Activated B cell treated with CpG ODN at 0.5 μM for 24 hours (primary cell): ENCODE measurements at regions not wholly inside any gene's neighbourhood (a gene's known extent, or its start where the extent isn't known, plus 50 kb on each side); places are given as distances from the start of the nearest gene placed in this dataset.

Experiments used
- ATAC-seq: fragments of 200-7000 bp; cut with Tn5 transposase; one replicate; pipeline ENCODE4 v1.10.0; 2021; ENCODE audit warnings: low read depth, mild to moderate bottlenecking, moderate library complexity
- CTCF ChIA-PET: fragments of 350-600 bp; sonication (Branson Sonifier 250); formaldehyde crosslinking; loops from one replicate; lab custom pipeline; 2021; ENCODE audit warnings: antibody characterized with exemption; lab: Charles Lee
- POLR2A ChIA-PET: fragments of 350-600 bp; sonication (Branson Sonifier 250); formaldehyde crosslinking; loops from one replicate; lab custom pipeline; 2021; ENCODE audit warnings: antibody characterized with exemption; lab: Charles Lee
- DNase-seq: peaks from one replicate; pipeline ENCODE4 v3.0.0; 2022
- H3K27ac Mint-ChIP-seq: one replicate; pipeline ENCODE4 v1.8.0; 2020; ENCODE audit warnings: mixed read lengths
- H3K27me3 Mint-ChIP-seq: one replicate; pipeline ENCODE4 v1.8.0; 2021; ENCODE audit warnings: mixed read lengths
- H3K36me3 Mint-ChIP-seq: one replicate; pipeline ENCODE4 v1.8.0; 2021; ENCODE audit warnings: low read depth, mixed read lengths
- H3K4me1 Mint-ChIP-seq: one replicate; pipeline ENCODE4 v1.8.0; 2021; ENCODE audit warnings: mixed read lengths
- H3K4me3 Mint-ChIP-seq: one replicate; pipeline ENCODE4 v1.8.0; 2020; ENCODE audit warnings: mild to moderate bottlenecking, mixed read lengths
- H3K9me3 Mint-ChIP-seq: one replicate; pipeline ENCODE4 v1.8.0; 2020; ENCODE audit warnings: mixed read lengths
- CTCF ChIP-seq: fragments of 200-600 bp; IDR thresholded peaks from one replicate; pipeline ENCODE4 v1.8.0; 2022; ENCODE audit warnings: antibody characterized with exemption, mild to moderate bottlenecking
- intact Hi-C: fragments of 100-400 bp; cut with micrococcal nuclease; formaldehyde crosslinking; loops from one replicate; pipeline ENCODE4 v1.15.1; 2024

GRCh38 chr10:83287374-83287773, 851.9 kb upstream of the GHITM start:
- H3K27me3 Mint-ChIP-seq: no peaks in the 10 kb centered on the region
- ChIA-PET POLR2A (no interaction called here), CTCF (no interaction called here)
- H3K27ac Mint-ChIP-seq: no peak overlapping the region
- intact Hi-C loops: no loop called here
- H3K4me3 Mint-ChIP-seq: no peak overlapping the region
- DNase-seq (no peak), ATAC-seq (no peak)
- TF ChIP-seq CTCF: no peak
- peaks cover 5% of the 10 kb centered on the region for H3K9me3 Mint-ChIP-seq
- no peaks in the 10 kb centered on the region for H3K4me1 Mint-ChIP-seq
- no peaks in the 10 kb centered on the region for H3K36me3 Mint-ChIP-seq

GRCh38 chr10:83289373-83289772, 849.9 kb upstream of the GHITM start:
- Mint-ChIP-seq H3K9me3 (peaks cover 7% of the 10 kb centered on the region), H3K4me3 (no peak overlapping the region), H3K27me3 (no peaks in the 10 kb centered on the region), H3K36me3 (no peaks in the 10 kb centered on the region), H3K4me1 (no peaks in the 10 kb centered on the region), H3K27ac (no peak overlapping the region)
- intact Hi-C loops: no loop called here
- no peak for DNase-seq
- TF ChIP-seq CTCF: no peak
- no peak for ATAC-seq
- ChIA-PET CTCF (no interaction called here), POLR2A (no interaction called here)

- DNase-seq: no peak
- H3K36me3 Mint-ChIP-seq: no peaks in the 10 kb centered on the region
- H3K27ac Mint-ChIP-seq: no peak overlapping the region
- H3K4me3 Mint-ChIP-seq: no peak overlapping the region
- H3K9me3 Mint-ChIP-seq: peaks cover 7% of the 10 kb centered on the region
- H3K4me1 Mint-ChIP-seq: no peaks in the 10 kb centered on the region
- H3K27me3 Mint-ChIP-seq: no peaks in the 10 kb centered on the region
- intact Hi-C loops: no loop called here
- ATAC-seq: no peak
- CTCF ChIA-PET: no interaction called here
- no peak for TF ChIP-seq CTCF
- POLR2A ChIA-PET: no interaction called here
Observed at GRCh38 chr10:83289948-83290347, 849.4 kb upstream of the GHITM start.

GRCh38 chr10:83301732-83302131, 837.6 kb upstream of the GHITM start:
- no peak overlapping the region for H3K4me3 Mint-ChIP-seq
- H3K4me1 Mint-ChIP-seq: no peaks in the 10 kb centered on the region
- no peaks in the 10 kb centered on the region for H3K27me3 Mint-ChIP-seq
- intact Hi-C loops: no loop called here
- no peak overlapping the region for H3K27ac Mint-ChIP-seq
- peaks cover 12% of the 10 kb centered on the region for H3K9me3 Mint-ChIP-seq
- ATAC-seq: no peak
- CTCF ChIA-PET: no interaction called here
- POLR2A ChIA-PET: no interaction called here
- H3K36me3 Mint-ChIP-seq: no peaks in the 10 kb centered on the region
- no peak for DNase-seq
- no peak for TF ChIP-seq CTCF

GRCh38 chr10:83302623-83303022, 836.7 kb upstream of the GHITM start:
- Mint-ChIP-seq H3K27ac (no peak overlapping the region), H3K4me3 (no peak overlapping the region), H3K4me1 (no peaks in the 10 kb centered on the region), H3K36me3 (no peaks in the 10 kb centered on the region), H3K9me3 (peaks cover 10% of the 10 kb centered on the region), H3K27me3 (no peaks in the 10 kb centered on the region)
- ATAC-seq: no peak
- DNase-seq: no peak
- intact Hi-C loops: no loop called here
- POLR2A ChIA-PET: no interaction called here
- CTCF ChIA-PET: no interaction called here
- TF ChIP-seq CTCF: no peak
